ENCODE measurements at regions not wholly inside any gene's neighbourhood (a gene's known extent, or its start where the extent isn't known, plus 50 kb on each side); places are given as distances from the start of the nearest gene placed in this dataset.
"Not testable (repeated sequence)": the region's sequence is repeated elsewhere in the genome, so short reads cannot be mapped to it uniquely, and the experiment has no call there.

DNA sequence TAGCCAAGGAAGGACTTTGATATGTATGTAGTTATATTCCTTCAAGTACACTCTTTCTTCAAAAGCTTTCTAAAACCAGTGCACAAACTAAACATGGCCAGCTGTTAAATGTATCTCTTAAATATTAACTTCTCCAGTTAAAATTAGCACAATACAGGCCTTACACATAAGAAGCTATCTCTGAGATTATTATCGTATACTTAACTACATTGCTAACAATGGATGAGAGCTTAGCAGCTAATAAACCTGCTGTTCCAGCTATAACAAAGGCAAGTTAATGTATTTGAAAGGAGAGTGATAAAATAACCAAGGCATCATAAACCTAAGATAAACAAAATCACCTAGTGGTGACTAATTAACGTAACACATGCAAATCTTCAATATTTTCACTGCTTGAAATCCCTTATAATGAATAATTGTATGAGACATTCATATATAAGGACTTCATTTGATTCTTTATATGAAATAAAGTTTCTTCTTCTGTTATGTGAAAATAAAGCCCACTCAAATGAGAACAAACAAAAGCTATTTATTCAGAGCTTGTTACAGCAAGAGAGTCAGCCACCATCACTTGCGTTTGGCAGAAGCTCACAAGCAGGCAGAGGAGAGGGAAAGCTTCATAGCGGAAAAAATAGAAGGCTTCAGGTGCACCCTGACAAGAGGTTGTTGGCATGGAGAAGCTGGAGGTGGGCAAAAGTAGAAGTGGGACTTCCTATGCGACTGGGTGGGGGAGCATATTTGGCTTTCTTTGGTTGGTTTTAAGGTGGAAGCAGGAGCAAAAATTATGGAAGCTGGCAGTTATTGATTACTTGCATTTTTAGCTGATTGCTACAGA is 274.1 kb upstream of the CHRM3 start:
- DNase-seq (ENCODE audit: low spot score) = no peak

- no peak for DNase-seq (ENCODE audit: low spot score)
Observed at GRCh38 chr1:239107676-239108075, 278.7 kb upstream of the CHRM3 start.

GRCh38 chr1:239106689-239107088 is 279.7 kb upstream of the CHRM3 start:
- not testable (repeated sequence) for DNase-seq (ENCODE audit: low spot score)

- DNase-seq (ENCODE audit: low spot score) = no peak
Observed at GRCh38 chr1:239098400-239099037, 287.8 kb upstream of the CHRM3 start.

DNA sequence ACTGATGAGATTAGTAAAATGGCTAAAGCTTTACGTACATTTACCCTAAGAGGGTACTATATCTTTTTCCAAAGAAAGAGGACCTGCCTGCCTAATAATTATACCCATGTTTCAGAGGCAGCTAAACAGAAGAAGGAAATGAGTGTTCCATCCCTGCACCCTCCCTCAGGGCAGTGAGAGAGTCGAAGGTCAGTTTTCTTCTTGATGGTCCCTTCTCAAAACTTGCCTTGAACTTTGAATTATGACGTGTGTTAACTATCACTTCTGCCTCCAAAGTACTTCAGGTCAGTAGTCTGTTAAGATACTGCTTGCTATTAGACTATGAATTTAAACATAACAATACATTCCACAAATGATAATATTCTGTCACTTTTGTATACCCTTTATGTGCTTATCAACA is 294.8 kb upstream of the CHRM3 start:
- no peak for DNase-seq (ENCODE audit: low spot score)

- DNase-seq (ENCODE audit: low spot score) = no peak
Observed at GRCh38 chr1:239084459-239085080, 301.8 kb upstream of the CHRM3 start.

- not testable (repeated sequence) for DNase-seq (ENCODE audit: low spot score)
Observed at GRCh38 chr1:239081947-239082346, 304.4 kb upstream of the CHRM3 start.

DNA sequence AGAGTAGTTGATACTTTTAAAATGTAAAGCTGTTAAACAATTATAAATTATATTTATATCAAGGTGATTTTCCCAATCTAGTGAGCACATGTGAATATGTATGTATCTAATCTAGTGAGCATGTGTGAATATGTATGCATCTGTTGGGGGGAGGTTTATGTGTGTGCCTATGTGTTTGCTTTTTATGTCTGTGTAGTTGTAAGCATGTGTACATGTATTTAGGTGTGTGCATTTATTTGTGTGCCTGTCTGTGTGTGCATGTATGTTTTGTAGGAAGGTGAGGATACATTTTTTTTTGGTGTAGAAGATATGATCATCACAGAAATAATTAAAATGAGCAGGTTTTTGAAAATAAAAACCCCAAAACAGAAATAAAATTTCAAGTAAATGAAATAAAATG is 318.9 kb upstream of the CHRM3 start:
- DNase-seq (ENCODE audit: low spot score) = no peak

DNA sequence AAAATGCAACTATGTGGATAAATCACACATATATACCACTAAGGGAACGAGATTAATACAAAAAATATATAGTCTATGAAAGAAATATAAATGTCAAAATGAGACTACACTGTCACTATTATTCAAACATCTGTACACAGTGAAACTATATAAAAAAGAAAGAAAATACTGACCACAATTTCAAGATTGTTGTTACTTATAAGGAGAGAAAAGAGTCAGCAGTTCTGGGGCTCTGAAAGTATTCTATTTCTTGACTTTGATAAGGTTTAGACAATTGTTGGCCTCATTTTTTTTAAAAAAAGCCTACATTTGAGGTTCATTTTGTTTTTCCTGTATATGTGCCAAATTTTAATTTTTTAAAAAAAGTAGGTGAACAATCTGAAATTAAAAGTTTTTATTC is 319.3 kb upstream of the CHRM3 start:
- DNase-seq (ENCODE audit: low spot score) = no peak

GRCh38 chr1:239061770-239062169 is 324.6 kb upstream of the CHRM3 start:
- DNase-seq (ENCODE audit: low spot score) = no peak

- DNase-seq (ENCODE audit: low spot score) = no peak
Observed at GRCh38 chr1:239058190-239058589, 328.2 kb upstream of the CHRM3 start.

DNA sequence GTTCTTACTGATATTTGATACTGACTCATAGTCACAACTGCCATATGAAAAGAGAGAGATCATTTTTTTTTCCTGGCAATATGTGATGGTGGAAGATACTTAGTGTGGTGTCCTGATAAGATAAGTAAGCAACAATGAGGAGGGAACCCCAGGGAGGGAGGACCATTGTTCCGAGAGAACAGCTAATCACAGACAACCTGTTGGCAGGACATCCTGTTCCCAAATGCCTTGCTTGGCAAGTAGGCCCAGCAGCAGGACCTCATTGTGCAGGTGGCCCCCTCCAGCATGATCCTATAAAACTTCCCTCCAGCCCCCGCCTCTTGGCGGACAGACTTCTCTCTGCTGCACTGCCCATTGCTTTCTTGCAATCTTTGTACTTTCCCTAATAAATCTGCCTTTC is 329.4 kb upstream of the CHRM3 start:
- no peak for DNase-seq (ENCODE audit: low spot score)

DNA sequence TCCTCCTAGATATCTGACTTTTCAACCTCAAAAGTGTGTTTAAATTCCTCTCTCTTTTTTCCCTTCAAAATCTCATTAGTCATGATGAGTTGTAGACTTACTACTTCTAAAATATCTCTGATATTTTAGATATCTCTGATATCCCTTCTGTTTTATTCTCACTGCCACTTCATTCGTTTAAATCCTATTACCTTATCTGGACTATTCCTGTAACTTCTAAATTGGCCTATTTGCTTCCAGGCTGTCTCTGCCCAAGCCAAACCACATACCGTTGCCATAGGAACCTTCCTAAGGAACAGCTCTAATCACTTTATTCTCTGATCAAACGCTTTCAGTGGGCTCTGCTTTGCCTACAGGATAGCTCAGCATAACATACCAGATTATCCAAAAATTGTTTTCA is 333.1 kb upstream of the CHRM3 start:
- DNase-seq (ENCODE audit: low spot score) = no peak

- no peak for DNase-seq (ENCODE audit: low spot score)
Observed at GRCh38 chr1:239049571-239049970, 336.8 kb upstream of the CHRM3 start.

DNA sequence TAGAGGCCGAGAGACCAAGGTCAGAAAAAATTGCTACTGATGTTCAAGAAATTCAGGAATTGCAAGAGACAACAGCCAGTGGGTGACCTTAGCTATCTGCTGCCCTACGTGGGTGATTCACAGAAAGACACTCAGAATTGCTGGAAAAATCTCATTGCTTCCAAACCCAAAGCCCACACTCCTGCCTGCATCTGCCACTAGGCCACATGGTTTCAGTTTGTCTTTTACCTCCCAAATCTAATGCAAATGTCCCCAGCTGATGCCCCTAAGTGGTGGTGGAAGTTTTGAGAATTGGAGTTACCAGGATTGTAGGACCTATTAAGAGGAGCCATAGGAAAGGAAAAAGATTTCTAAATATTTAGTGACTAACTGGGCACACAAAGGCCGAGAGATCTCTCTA is 341.5 kb upstream of the CHRM3 start:
- no peak for DNase-seq (ENCODE audit: low spot score)

- no peak for DNase-seq (ENCODE audit: low spot score)
Observed at GRCh38 chr1:239040523-239040922, 345.8 kb upstream of the CHRM3 start.

GRCh38 chr1:239031310-239031709 is 355.1 kb upstream of the CHRM3 start:
- no peak for DNase-seq (ENCODE audit: low spot score)

DNA sequence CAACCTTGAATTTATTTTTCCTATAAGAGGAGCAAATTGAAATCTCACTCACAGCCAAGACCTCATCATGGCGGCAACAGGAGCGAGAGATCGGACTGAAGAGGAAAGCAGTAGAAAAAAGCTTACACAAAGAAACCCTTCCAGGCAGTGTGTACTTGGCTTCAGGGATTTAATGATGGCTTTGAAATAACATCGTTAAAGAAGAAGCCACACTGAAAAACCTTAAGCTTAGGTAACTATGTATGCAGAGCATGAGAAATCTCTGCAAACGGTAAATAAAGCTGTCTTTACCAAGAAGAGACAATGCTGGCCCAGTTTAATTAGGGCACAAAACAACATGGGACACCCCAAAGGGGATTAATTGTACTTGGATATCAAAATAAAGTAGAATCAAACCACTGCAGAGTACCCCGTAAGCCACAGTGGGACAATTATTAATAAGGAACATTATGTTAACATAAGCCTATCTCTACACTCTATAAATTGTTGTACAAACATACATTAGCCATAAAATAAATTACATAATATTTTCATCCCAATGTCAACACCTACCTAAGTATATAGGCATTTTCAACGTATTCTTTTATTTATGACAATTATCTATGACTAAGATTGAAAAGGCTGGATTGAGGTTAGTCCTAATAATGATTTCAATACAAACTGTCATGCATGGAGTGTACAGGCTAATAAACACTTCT is 360.2 kb upstream of the CHRM3 start:
- DNase-seq (ENCODE audit: low spot score) = no peak

GRCh38 chr1:239025223-239025622 is 361.1 kb upstream of the CHRM3 start:
- DNase-seq (ENCODE audit: low spot score) = no peak

DNA sequence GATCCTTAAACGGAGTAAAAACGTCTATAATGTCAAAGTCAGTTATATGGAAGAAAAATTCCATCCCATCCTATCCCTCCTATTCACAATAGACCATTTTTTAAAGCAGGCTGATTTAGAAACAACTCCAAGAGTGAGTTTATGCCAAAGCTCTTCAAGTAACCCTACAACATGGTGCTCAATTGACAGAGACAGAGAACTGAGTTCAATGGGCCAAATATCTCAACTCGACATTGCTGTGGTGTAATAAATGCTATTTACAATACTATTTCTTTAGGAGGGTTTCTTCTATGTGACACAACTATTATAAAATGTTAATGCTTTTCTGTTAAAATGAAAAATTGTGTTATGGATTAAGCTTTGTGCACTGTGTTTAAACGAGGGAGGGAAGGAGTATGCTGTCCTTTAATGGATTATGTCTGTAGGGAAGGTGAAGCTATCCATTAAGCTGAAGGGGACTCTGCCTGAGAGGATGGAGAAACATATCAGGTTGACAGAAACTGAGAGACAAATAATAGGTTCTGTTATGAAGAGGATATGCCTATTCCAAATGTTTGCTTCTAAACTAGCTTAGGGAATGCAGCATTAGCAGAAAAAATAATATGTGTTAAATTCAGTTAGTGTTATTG is 362.5 kb upstream of the CHRM3 start:
- no peak for DNase-seq (ENCODE audit: low spot score)

- DNase-seq (ENCODE audit: low spot score) = no peak
Observed at GRCh38 chr1:239016337-239016736, 370.0 kb upstream of the CHRM3 start.

DNA sequence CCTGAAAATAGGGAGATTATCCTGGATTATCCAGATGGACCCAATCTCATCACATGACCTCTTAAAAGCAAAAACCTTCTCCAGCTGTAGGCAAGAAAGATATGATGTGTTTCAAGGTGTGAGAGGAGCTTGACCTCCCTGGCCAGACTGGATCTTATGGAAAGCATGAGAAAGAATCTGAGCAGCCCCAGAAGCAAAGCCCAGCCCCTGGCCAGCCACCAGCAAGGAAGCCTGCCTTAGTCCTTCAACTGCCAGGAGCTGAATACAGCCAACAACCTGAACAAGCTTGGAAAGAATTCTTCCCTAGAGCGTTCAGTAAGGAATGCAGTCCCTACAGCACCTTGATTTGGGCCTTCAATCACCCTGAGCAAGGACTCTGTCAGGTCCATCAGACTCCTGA is 375.0 kb upstream of the CHRM3 start:
- no peak for DNase-seq (ENCODE audit: low spot score)

Measured in Ammon's horn (tissue), 1 donor.